H1 (cell line): ENCODE measurements at regions not wholly inside any gene's neighbourhood (a gene's known extent, or its start where the extent isn't known, plus 50 kb on each side); places are given as distances from the start of the nearest gene placed in this dataset.

Source experiments
- CTCF ChIA-PET: fragments of 300-600 bp; sonication (Branson Sonifier 250); formaldehyde crosslinking; loops from one replicate; lab custom pipeline; 2021; ENCODE audit not compliant: partially characterized antibody; lab: Charles Lee
- POLR2A ChIA-PET: fragments of 300-600 bp; sonication (Branson Sonifier 250); formaldehyde crosslinking; loops from one replicate; lab custom pipeline; 2021; ENCODE audit warnings: inconsistent platforms; ENCODE audit not compliant: partially characterized antibody; lab: Charles Lee
- DNase-seq, 2 experiments: peaks; one replicate each; pipeline versions ENCODE4 v3.0.0 to v3.0.0-alpha.2; 2010 to 2022; ENCODE audit warnings: low spot score in 2 of 2, low read depth in 1 of 2, mixed read lengths in 1 of 2
- FAIRE-seq: peaks from 2 replicates; lab custom pipeline; 2011; peaks lifted over from hg19 to GRCh38; lab: Jason Lieb, UNC
- H2AFZ ChIP-seq: 2 replicates; pipeline ENCODE4 v1.8.1; 2012; ENCODE audit warnings: low read length, inconsistent platforms
- H2AK5ac ChIP-seq: 2 replicates; pipeline ENCODE4 v1.6.1; 2013; ENCODE audit warnings: low read depth, low read length
- H2BK120ac ChIP-seq: replicated peaks from 2 replicates; pipeline ENCODE3; 2013; ENCODE audit warnings: low read depth, low read length, inconsistent platforms
- H2BK12ac ChIP-seq: 2 replicates; pipeline ENCODE4 v1.6.1; 2013; ENCODE audit warnings: low read depth, low read length
- H2BK15ac ChIP-seq: 2 replicates; pipeline ENCODE4 v1.6.1; 2013; ENCODE audit warnings: low read length
- H2BK20ac ChIP-seq: 2 replicates; pipeline ENCODE4 v1.6.1; 2013; ENCODE audit warnings: low read length
- H2BK5ac ChIP-seq: 2 replicates; pipeline ENCODE4 v1.6.1; 2013; ENCODE audit warnings: low read depth, low read length
- H3K14ac ChIP-seq: 2 replicates; pipeline ENCODE4 v1.6.1; 2013; ENCODE audit warnings: inconsistent platforms; ENCODE audit not compliant: insufficient read length
- H3K18ac ChIP-seq: 2 replicates; pipeline ENCODE4 v1.6.1; 2013; ENCODE audit warnings: low read length; ENCODE audit errors: extremely low read depth
- H3K23ac ChIP-seq: 2 replicates; pipeline ENCODE4 v1.6.1; 2013; ENCODE audit warnings: inconsistent platforms; ENCODE audit not compliant: insufficient read length
- H3K23me2 ChIP-seq: 2 replicates; pipeline ENCODE4 v1.6.1; 2013; ENCODE audit warnings: low read depth, low read length
- H3K27ac ChIP-seq: 2 replicates; pipeline ENCODE4 v1.6.1; 2011; ENCODE audit warnings: low read depth, low read length, inconsistent platforms
- H3K27me3 ChIP-seq, 4 experiments: replicated peaks in 1 of 4; 1 replicate in 1 of 4; 2 replicates in 3 of 4; pipeline versions ENCODE4 v1.6.1 to v1.8.1; 2011 to 2013; ENCODE audit warnings: low read length in 3 of 4, mild to moderate bottlenecking in 3 of 4, inconsistent platforms in 2 of 4, mixed read lengths in 2 of 4, moderate library complexity in 1 of 4; ENCODE audit not compliant: control insufficient read depth in 3 of 4, insufficient read depth in 3 of 4; ENCODE audit errors: extremely low read depth in 1 of 4
- H3K36me3 ChIP-seq, 4 experiments: 2 replicates each; pipeline versions ENCODE4 v1.6.1 to v1.8.1; 2011 to 2013; ENCODE audit warnings: mild to moderate bottlenecking in 4 of 4, low read length in 3 of 4, moderate library complexity in 2 of 4, control low read depth in 1 of 4, inconsistent platforms in 1 of 4; ENCODE audit not compliant: insufficient read depth in 4 of 4, control insufficient read depth in 2 of 4
- H3K4ac ChIP-seq: replicated peaks from 2 replicates; pipeline ENCODE3; 2013; ENCODE audit warnings: low read length, low read depth, mixed read lengths, inconsistent platforms; ENCODE audit not compliant: insufficient read length
- H3K4me1 ChIP-seq, 4 experiments: replicated peaks in 1 of 4; 1 replicate in 1 of 4; 2 replicates in 3 of 4; pipeline versions ENCODE4 v1.6.1 to v1.8.1; 2011 to 2013; ENCODE audit warnings: low read length in 3 of 4, inconsistent platforms in 2 of 4, mixed read lengths in 1 of 4; ENCODE audit not compliant: insufficient read depth in 4 of 4, control insufficient read depth in 3 of 4
- H3K4me2 ChIP-seq, 2 experiments: 2 replicates each; pipeline versions ENCODE4 v1.6.1 to v1.8.1; 2011 to 2013; ENCODE audit warnings: low read depth in 2 of 2, low read length in 2 of 2, control low read depth in 1 of 2, inconsistent platforms in 1 of 2, mild to moderate bottlenecking in 1 of 2; ENCODE audit not compliant: insufficient read depth in 1 of 2
- H3K4me3 ChIP-seq, 4 experiments: fragments of 200-600, 300-600 bp in 1 of 4; sonication (generic), shearing (Covaris generic), sonication (Bioruptor Twin) in 1 of 4; 2 replicates each; pipeline versions ENCODE4 v1.5.1 to v1.8.1; 2011 to 2016; ENCODE audit warnings: low read length in 4 of 4, low read depth in 3 of 4, control low read depth in 2 of 4, inconsistent platforms in 2 of 4, mild to moderate bottlenecking in 2 of 4, mixed read lengths in 1 of 4, moderate library complexity in 1 of 4; ENCODE audit not compliant: insufficient read depth in 2 of 4; ENCODE audit errors: extremely low read depth in 1 of 4
- H3K56ac ChIP-seq: replicated peaks from 2 replicates; pipeline ENCODE3; 2013; ENCODE audit warnings: low read depth, mild to moderate bottlenecking, mixed read lengths, low read length, inconsistent platforms; ENCODE audit not compliant: insufficient read length
- H3K79me1 ChIP-seq: 2 replicates; pipeline ENCODE4 v1.6.1; 2013; ENCODE audit warnings: low read depth, low read length, control low read depth
- H3K79me2 ChIP-seq, 2 experiments: 2 replicates each; pipeline versions ENCODE4 v1.6.1 to v1.8.1; 2012 to 2013; ENCODE audit warnings: low read length in 2 of 2, mild to moderate bottlenecking in 2 of 2, inconsistent platforms in 1 of 2; ENCODE audit not compliant: insufficient read depth in 2 of 2, control insufficient read depth in 1 of 2
- H3K9ac ChIP-seq, 4 experiments: replicated peaks in 1 of 4; 1 replicate in 1 of 4; 2 replicates in 3 of 4; pipeline versions ENCODE4 v1.6.1 to v1.8.1; 2011 to 2013; ENCODE audit warnings: low read depth in 3 of 4, low read length in 3 of 4, control low read depth in 2 of 4, mild to moderate bottlenecking in 2 of 4, moderate library complexity in 2 of 4, inconsistent platforms in 1 of 4; ENCODE audit errors: extremely low read depth in 1 of 4
- H3K9me3 ChIP-seq, 2 experiments: 2 replicates each; pipeline versions ENCODE4 v1.6.1 to v1.8.1; 2012 to 2013; ENCODE audit warnings: mild to moderate bottlenecking in 2 of 2, moderate library complexity in 2 of 2, control low read depth in 1 of 2, inconsistent platforms in 1 of 2, low read depth in 1 of 2, low read length in 1 of 2, mixed read lengths in 1 of 2; ENCODE audit not compliant: insufficient read depth in 2 of 2
- H4K20me1 ChIP-seq, 2 experiments: replicated peaks in 1 of 2; 2 replicates each; pipeline versions ENCODE3 to v1.8.1; 2011 to 2013; ENCODE audit warnings: inconsistent platforms in 2 of 2, low read length in 2 of 2, mild to moderate bottlenecking in 1 of 2; ENCODE audit not compliant: insufficient read depth in 2 of 2, control insufficient read depth in 1 of 2
- H4K5ac ChIP-seq: 2 replicates; pipeline ENCODE4 v1.6.1; 2013; ENCODE audit warnings: low read length, low read depth, mixed read lengths, inconsistent platforms; ENCODE audit not compliant: insufficient read length
- H4K8ac ChIP-seq: 2 replicates; pipeline ENCODE4 v1.8.0; 2013; ENCODE audit warnings: mild to moderate bottlenecking, moderate library complexity, low read length, inconsistent platforms; ENCODE audit not compliant: insufficient read depth; ENCODE audit errors: extremely low read depth
- H4K91ac ChIP-seq: replicated peaks from 2 replicates; pipeline ENCODE3; 2013; ENCODE audit warnings: low read length, mixed read lengths, inconsistent platforms; ENCODE audit not compliant: insufficient read length
- BACH1 ChIP-seq: IDR thresholded peaks from 2 replicates; pipeline ENCODE4 v1.6.1; 2012; ENCODE audit warnings: low read length, improper control_type of control experiment
- FOSL1 ChIP-seq: IDR thresholded peaks from 2 replicates; pipeline ENCODE4 v1.6.1; 2011; ENCODE audit warnings: mild to moderate bottlenecking, low read depth, low read length, moderate library complexity; ENCODE audit not compliant: insufficient read depth
- PHF8 ChIP-seq: fragments of 200-600 bp; sonication (generic); conservative IDR thresholded peaks from 2 replicates; pipeline ENCODE4 v1.7.1; 2012; ENCODE audit warnings: low read depth, mild to moderate bottlenecking, inconsistent platforms, low read length, moderate library complexity
- SIN3A ChIP-seq, 2 experiments: IDR thresholded peaks in 1 of 2; conservative IDR thresholded peaks in 1 of 2; 2 replicates each; pipeline ENCODE4 v1.6.1; 2011 to 2012; ENCODE audit warnings: low read length in 2 of 2, improper control_type of control experiment in 1 of 2, low read depth in 1 of 2, mild to moderate bottlenecking in 1 of 2
- SP4 ChIP-seq: IDR thresholded peaks from 2 replicates; pipeline ENCODE4 v1.6.1; 2012; ENCODE audit warnings: low read length, inconsistent platforms
- ZNF274 ChIP-seq: IDR thresholded peaks from 2 replicates; pipeline ENCODE4 v1.7.0; 2012; ENCODE audit warnings: low read length, borderline replicate concordance; ENCODE audit errors: extremely low read depth
- WGBS, 2 experiments: shearing (Covaris generic) in 1 of 2; methylation state at CpG; one replicate each; pipeline versions ENCODE4 v1.1.6 to v1.1.7; 2013 to 2015; ENCODE audit warnings: low lambda C conversion rate in 2 of 2, mixed read lengths in 2 of 2, inconsistent platforms in 1 of 2, low coverage in 1 of 2, missing lambda C conversion rate in 1 of 2; ENCODE audit not compliant: insufficient replicate concordance in 2 of 2, insufficient coverage in 1 of 2, insufficient read length in 1 of 2; ENCODE audit errors: extremely low coverage in 1 of 2, missing lambda C conversion rate in 1 of 2; 5-methylcytosine and 5-hydroxymethylcytosine counted together

DNA sequence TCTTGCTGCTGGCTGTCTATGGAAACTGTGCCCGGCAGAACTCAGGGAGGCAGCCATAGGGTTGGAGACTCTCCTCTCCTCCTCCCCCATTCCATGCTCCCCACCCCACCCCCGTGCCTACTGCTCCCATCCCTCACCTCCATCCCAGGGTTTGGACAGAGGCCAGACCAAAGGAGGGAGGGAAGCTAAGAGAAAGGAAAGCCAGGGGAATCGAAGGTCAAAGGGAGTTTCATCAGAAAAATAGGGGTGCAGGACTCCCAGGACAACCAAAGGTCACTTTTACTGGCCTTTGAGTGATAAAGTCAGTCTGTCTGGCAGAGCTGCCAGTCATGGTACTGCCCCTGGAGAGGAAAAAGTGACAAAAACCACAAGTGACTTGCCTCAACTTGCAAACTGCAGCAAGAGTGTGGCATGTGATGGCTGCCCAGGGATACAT, 187.3 kb upstream of the CTAGE1 start:
- WGBS, 2 experiments, result 57% methylated on average over 2 of the region's 3 CpGs; no CpG with 5 or more reads in 1 of the 2 experiments
- no peak overlapping the region for H4K5ac ChIP-seq
- no peak overlapping the region for H2BK5ac ChIP-seq
- FAIRE-seq (no peak), DNase-seq (no peak)
- H3K23me2 ChIP-seq, result no peaks in the 10 kb centered on the region
- H3K4me1 ChIP-seq, result peaks cover 0 to 6% (median 2%) of the 10 kb centered on the region in 4 experiments; a peak in 4 of 7 replicates
- no peak overlapping the region for H3K27ac ChIP-seq
- no peaks in the 10 kb centered on the region for H3K79me1 ChIP-seq
- no peak overlapping the region for H3K9ac ChIP-seq
- POLR2A ChIA-PET, result no interaction called here
- H2BK120ac ChIP-seq, result no peak overlapping the region
- no peaks in the 10 kb centered on the region for H3K27me3 ChIP-seq
- H3K14ac ChIP-seq, result no peak overlapping the region
- H4K8ac ChIP-seq, result no peak overlapping the region
- H2AFZ ChIP-seq, result no peak overlapping the region; the same call in 1 of the 2 replicates
- no peak overlapping the region for H2BK20ac ChIP-seq
- no peak overlapping the region for H2BK15ac ChIP-seq
- H3K9me3 ChIP-seq, result no peaks in the 10 kb centered on the region
- CTCF ChIA-PET, result no interaction called here
- H3K18ac ChIP-seq, result no peak overlapping the region
- H3K23ac ChIP-seq, result no peak overlapping the region
- no peaks in the 10 kb centered on the region for H3K36me3 ChIP-seq
- H2BK12ac ChIP-seq, result no peak overlapping the region
- H3K56ac ChIP-seq, result no peak overlapping the region
- no peak overlapping the region for H4K91ac ChIP-seq
- H3K4ac ChIP-seq, result no peak overlapping the region
- no peaks in the 10 kb centered on the region for H3K79me2 ChIP-seq
- H3K4me3 ChIP-seq, result no peak overlapping the region
- no peaks in the 10 kb centered on the region for H4K20me1 ChIP-seq
- no peak overlapping the region for H3K4me2 ChIP-seq
- H2AK5ac ChIP-seq, result no peak overlapping the region
- no peak for TF ChIP-seq ZNF274
- TF ChIP-seq SP4, result no peak
- no peak for TF ChIP-seq BACH1
- TF ChIP-seq SIN3A (conservative IDR thresholded peaks at IDR 0.05 in 1 of 2, IDR thresholded peaks at IDR 0.05 in 1 of 2; ENCODE audit: low read depth in 1 of 2, low read length in 2 of 2), result no peak
- no peak for TF ChIP-seq FOSL1
- TF ChIP-seq PHF8, result no peak
